Natural killer cell (primary cell): ENCODE measurements at regions not wholly inside any gene's neighbourhood (a gene's known extent, or its start where the extent isn't known, plus 50 kb on each side); places are given as distances from the start of the nearest gene placed in this dataset.
"Not testable (repeated sequence)": the region's sequence is repeated elsewhere in the genome, so short reads cannot be mapped to it uniquely, and the experiment has no call there.

Experiments used
- ATAC-seq, 3 donors: fragments of 150-1000 bp in 2 of 3; fragments of 200-7000 bp in 1 of 3; cut with Tn5 transposase; 1 replicate in 1 of 3; 2 replicates in 2 of 3; pipeline ENCODE4 v1.10.0; 2021; ENCODE audit warnings: mild to moderate bottlenecking in 2 of 3, moderate library complexity in 2 of 3
- DNase-seq, 2 donors: peaks; one replicate each; pipeline versions ENCODE4 v3.0.0 to v3.0.0-alpha.2; 2013 to 2021; ENCODE audit warnings: mixed read lengths in 1 of 2
- H3K27ac ChIP-seq: one replicate; pipeline ENCODE4 v1.5.1; 2013; ENCODE audit warnings: mild to moderate bottlenecking, low read length
- H3K27me3 ChIP-seq: one replicate; pipeline ENCODE4 v1.6.1; 2013; ENCODE audit warnings: low read length; ENCODE audit not compliant: control insufficient read depth, insufficient read depth
- H3K36me3 ChIP-seq: one replicate; pipeline ENCODE4 v1.6.1; 2013; ENCODE audit warnings: low read length; ENCODE audit not compliant: control insufficient read depth, insufficient read depth
- H3K4me1 ChIP-seq: one replicate; pipeline ENCODE4 v1.6.1; 2013; ENCODE audit warnings: low read length; ENCODE audit not compliant: control insufficient read depth, insufficient read depth
- H3K4me3 ChIP-seq: one replicate; pipeline ENCODE4 v1.5.1; 2013; ENCODE audit warnings: low read length
- H3K9me3 ChIP-seq: one replicate; pipeline ENCODE4 v1.6.1; 2013; ENCODE audit warnings: low read length; ENCODE audit not compliant: control insufficient read depth, insufficient read depth
- H3K27ac Mint-ChIP-seq, 2 donors: one replicate each; pipeline ENCODE4 v1.8.0; 2022; ENCODE audit warnings: mild to moderate bottlenecking in 2 of 2, mixed read lengths in 2 of 2, moderate library complexity in 1 of 2
- H3K27me3 Mint-ChIP-seq, 2 donors: one replicate each; pipeline ENCODE4 v1.8.0; 2022; ENCODE audit warnings: low read depth in 2 of 2, mixed read lengths in 2 of 2
- H3K36me3 Mint-ChIP-seq: one replicate; pipeline ENCODE4 v1.8.0; 2022; ENCODE audit warnings: mixed read lengths
- H3K4me1 Mint-ChIP-seq, 2 donors: one replicate each; pipeline ENCODE4 v1.8.0; 2022; ENCODE audit warnings: mixed read lengths in 2 of 2
- H3K4me3 Mint-ChIP-seq: one replicate; pipeline ENCODE4 v1.8.0; 2022; ENCODE audit warnings: mild to moderate bottlenecking, moderate library complexity, mixed read lengths
- H3K9me3 Mint-ChIP-seq, 2 donors: one replicate each; pipeline ENCODE4 v1.8.0; 2022; ENCODE audit warnings: mixed read lengths in 2 of 2
- WGBS: methylation state at CpG from one replicate; pipeline ENCODE4 v1.1.7; 2013; ENCODE audit warnings: missing lambda C conversion rate; ENCODE audit not compliant: insufficient coverage; 5-methylcytosine and 5-hydroxymethylcytosine counted together
- intact Hi-C: fragments of 100-400 bp; cut with micrococcal nuclease; formaldehyde crosslinking; loops from one replicate; pipeline ENCODE4 v1.14.2; 2022

DNA sequence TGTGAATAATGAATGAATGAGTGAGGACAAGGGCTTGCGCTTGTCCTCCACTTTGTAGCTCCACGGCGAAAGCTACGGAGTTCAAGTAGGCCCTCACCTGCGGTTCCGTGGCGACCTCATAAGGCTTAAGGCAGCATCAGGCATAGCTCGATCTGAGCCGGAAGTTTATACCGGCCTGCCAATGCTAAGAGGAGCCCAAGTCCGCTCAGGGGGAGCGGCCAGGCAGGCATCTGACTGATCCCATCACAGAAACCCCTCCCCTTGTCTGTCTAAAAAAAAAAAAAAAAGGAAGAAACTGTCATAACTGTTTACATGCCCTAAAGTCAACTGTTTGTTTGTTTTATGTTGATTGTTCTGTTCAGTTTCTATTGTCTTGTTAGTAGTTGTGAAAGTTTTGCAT lies 124.4 kb upstream of the KRTAP5-11 start:
- H3K36me3 Mint-ChIP-seq, H3K27me3 ChIP-seq, ATAC-seq, H3K4me1 ChIP-seq, H3K9me3 ChIP-seq, H3K4me3 ChIP-seq, H3K27ac Mint-ChIP-seq, intact Hi-C loops, H3K4me1 Mint-ChIP-seq, DNase-seq, H3K9me3 Mint-ChIP-seq, H3K27ac ChIP-seq, H3K4me3 Mint-ChIP-seq, H3K36me3 ChIP-seq: not testable (repeated sequence)
- peaks cover 10 to 25% of the 10 kb centered on the region in 2 donors for H3K27me3 Mint-ChIP-seq
- WGBS, result 94% methylated on average over 12 of the region's 12 CpGs

DNA sequence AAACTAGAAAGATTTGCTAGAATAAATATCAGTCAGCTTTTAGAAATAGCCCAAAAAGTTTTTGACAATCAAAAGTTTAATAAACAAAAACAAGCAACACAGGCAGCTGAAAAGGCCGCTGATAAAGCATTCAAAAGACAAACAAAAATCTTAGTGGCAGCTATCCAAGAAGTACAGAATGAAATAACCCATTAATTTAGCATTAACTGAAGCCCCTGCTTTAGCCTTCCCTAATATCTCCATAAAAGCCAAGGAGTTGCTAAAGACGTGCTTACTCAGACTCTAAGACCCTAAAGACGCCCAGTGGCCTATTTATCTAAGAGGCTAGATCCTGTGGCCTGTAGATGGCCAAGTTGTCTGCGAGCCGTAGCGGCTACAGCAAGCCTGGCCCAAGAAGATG lies 123.5 kb upstream of the DEFB108B start:
- H3K9me3 Mint-ChIP-seq, result not testable (repeated sequence)

DNA sequence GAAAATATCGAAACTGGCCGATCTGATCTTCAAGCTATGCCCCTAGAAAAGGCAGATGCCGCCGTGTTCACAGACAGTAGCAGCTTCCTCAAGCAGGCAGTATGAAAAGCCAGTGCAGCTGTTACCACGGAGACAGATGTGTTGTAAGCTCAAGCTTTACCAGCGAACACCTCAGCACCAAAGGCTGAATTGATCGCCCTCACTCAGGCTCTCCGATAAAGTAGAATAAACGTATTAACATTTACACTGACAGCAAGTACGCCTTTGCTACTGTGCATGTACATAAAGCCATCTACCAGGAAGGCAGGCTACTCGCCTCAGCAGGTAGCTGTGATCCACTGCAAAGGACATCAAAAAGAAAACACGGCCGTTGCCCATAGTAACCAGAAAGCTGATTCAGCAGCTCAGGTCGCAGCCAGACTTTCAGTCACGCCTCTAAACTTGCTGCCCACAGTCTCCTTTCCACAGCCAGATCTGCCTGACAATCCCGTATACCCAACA lies 122.8 kb upstream of the DEFB108B start:
- DNase-seq, result peak in 1 of 2 donors; percentile 66
- intact Hi-C loops, H3K27ac ChIP-seq, ATAC-seq, H3K9me3 ChIP-seq, H3K4me3 ChIP-seq, H3K4me1 ChIP-seq, H3K4me3 Mint-ChIP-seq, H3K36me3 ChIP-seq, H3K27me3 ChIP-seq, H3K9me3 Mint-ChIP-seq, H3K4me1 Mint-ChIP-seq, H3K36me3 Mint-ChIP-seq, H3K27ac Mint-ChIP-seq: not testable (repeated sequence)
- peaks cover 0 to 30% of the 10 kb centered on the region in 2 donors for H3K27me3 Mint-ChIP-seq
- WGBS, result 75% methylated on average over 16 of the region's 16 CpGs

More for the DNA sequence above, 123.5 kb upstream of the DEFB108B start:
- H3K4me3 Mint-ChIP-seq, ATAC-seq, H3K36me3 Mint-ChIP-seq, H3K4me1 Mint-ChIP-seq, H3K27ac ChIP-seq, H3K4me3 ChIP-seq, H3K27ac Mint-ChIP-seq, DNase-seq, H3K4me1 ChIP-seq, H3K36me3 ChIP-seq, H3K9me3 ChIP-seq, H3K27me3 ChIP-seq, intact Hi-C loops: not testable (repeated sequence)
- WGBS, result 94% methylated on average over 6 of the region's 6 CpGs
- H3K27me3 Mint-ChIP-seq, result peaks cover 0 to 30% of the 10 kb centered on the region in 2 donors

DNA sequence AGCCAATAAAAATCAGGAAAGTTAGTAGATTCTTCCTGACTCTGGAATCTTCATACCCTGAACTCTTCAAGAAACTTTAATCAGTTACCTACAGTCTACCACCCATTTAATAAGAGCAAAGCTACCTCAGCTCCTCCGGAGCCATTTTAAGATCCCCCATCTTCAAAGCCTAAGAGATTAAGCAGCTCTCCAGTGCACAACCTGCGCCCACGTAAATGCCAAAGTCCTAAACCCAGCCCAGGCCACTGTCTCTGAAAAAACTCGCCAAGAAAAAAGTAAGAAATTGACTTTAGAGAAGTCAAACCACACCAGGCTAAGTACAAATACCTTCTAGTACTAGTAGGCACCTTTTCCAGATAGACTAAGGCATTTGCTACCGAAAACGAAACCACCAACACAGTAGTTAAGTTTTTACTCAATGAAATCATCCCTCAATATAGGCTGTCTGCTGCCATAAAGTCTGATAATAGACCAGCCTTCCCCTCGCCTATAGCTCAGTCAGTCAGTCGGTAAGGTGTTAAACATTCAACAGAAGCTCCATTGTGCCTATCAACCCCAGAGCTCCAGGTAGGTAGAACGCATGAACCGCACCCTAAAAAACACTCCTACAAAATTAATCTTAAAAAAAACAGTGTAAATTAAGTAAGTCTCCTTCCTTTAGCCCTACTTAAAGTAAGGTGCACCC lies 122.2 kb upstream of the DEFB108B start:
- H3K9me3 Mint-ChIP-seq, H3K27ac Mint-ChIP-seq, ATAC-seq, H3K36me3 Mint-ChIP-seq, H3K4me3 ChIP-seq, H3K27me3 ChIP-seq, intact Hi-C loops, H3K36me3 ChIP-seq, H3K4me1 ChIP-seq, H3K27ac ChIP-seq, H3K4me1 Mint-ChIP-seq, H3K9me3 ChIP-seq, H3K4me3 Mint-ChIP-seq: not testable (repeated sequence)
- peaks cover 0 to 30% of the 10 kb centered on the region in 2 donors for H3K27me3 Mint-ChIP-seq
- DNase-seq, result peak in 1 of 2 donors; percentile 13
- 81% methylated on average over 10 of the region's 10 CpGs for WGBS

DNA sequence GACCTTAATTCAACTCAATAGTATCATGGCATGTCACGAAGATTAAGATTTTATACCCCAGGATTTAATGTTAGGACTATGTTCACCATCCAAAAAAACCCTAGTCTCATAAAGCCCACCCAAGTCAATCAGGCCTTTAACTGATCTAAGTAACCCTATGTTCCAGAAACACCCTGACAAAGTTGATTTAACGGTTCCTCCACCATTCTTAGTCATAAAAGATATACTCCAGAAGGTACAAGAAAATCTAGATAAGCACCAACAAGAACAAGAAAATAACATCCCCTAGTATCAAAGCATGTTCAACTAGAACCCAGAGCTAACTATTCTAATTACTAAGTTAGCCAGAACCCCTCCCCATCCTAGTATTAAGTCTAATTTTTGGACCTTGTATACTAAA lies 120.7 kb upstream of the DEFB108B start:
- ATAC-seq, H3K4me3 ChIP-seq, H3K36me3 Mint-ChIP-seq, H3K4me1 Mint-ChIP-seq, H3K36me3 ChIP-seq, H3K4me1 ChIP-seq, DNase-seq, H3K27me3 ChIP-seq, H3K9me3 Mint-ChIP-seq, H3K27ac ChIP-seq, H3K27ac Mint-ChIP-seq, H3K9me3 ChIP-seq, H3K4me3 Mint-ChIP-seq, intact Hi-C loops: not testable (repeated sequence)
- H3K27me3 Mint-ChIP-seq, result peaks cover 0 to 24% of the 10 kb centered on the region in 2 donors
- 89% methylated on average over 2 of the region's 2 CpGs for WGBS

DNA sequence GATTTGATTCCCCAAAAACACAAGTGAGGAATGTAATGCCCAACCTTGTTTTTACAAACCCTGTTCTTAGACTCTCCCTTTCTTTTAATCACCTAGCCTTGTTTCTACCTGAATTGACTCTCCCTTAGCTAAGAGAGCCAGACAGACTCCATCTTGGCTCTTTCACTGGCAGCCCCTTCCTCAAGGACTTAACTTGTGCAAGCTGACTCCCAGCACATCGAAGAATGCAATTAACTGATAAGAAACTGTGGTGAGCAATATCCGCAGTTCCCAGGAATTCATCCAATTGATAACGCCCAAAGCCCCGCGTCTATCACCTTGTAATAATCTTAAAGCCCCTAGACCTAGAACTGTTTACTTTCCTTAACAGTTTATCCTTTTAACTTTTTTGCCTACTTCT lies 120.2 kb upstream of the DEFB108B start:
- H3K27ac ChIP-seq, H3K36me3 Mint-ChIP-seq, H3K9me3 ChIP-seq, DNase-seq, H3K9me3 Mint-ChIP-seq, H3K4me1 ChIP-seq, H3K27ac Mint-ChIP-seq, H3K4me1 Mint-ChIP-seq, H3K36me3 ChIP-seq, H3K27me3 ChIP-seq, H3K4me3 ChIP-seq, ATAC-seq, H3K4me3 Mint-ChIP-seq, intact Hi-C loops: not testable (repeated sequence)
- peaks cover 0 to 22% of the 10 kb centered on the region in 2 donors for H3K27me3 Mint-ChIP-seq
- 92% methylated on average over 2 of the region's 5 CpGs for WGBS

DNA sequence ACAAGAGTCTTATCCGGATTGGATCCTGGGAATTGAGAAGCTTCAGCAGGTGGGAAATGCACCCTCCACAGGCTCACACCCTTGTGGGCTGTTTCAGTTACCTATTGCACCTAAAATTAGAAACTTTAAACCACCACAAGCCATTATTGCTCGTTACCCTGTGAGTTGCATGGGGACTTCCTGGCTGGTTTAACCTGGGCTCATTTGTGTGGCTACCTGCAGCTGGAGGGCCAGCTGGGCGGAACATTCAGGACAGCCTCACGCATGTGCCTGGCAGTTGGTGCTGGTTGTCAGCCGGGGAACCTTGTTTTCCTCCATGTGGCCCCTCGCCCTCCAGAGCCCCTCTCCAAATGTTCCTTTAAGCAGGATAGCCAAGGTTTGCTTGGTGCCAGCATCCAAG lies 118.5 kb upstream of the DEFB108B start:
- H3K4me1 ChIP-seq, H3K9me3 Mint-ChIP-seq, intact Hi-C loops, H3K4me3 Mint-ChIP-seq, H3K4me3 ChIP-seq, H3K27me3 ChIP-seq, H3K36me3 ChIP-seq, H3K9me3 ChIP-seq, H3K4me1 Mint-ChIP-seq, DNase-seq, H3K36me3 Mint-ChIP-seq, H3K27ac ChIP-seq, H3K27ac Mint-ChIP-seq, ATAC-seq: not testable (repeated sequence)
- 66% methylated on average over 5 of the region's 6 CpGs for WGBS
- H3K27me3 Mint-ChIP-seq, result peaks cover 0 to 12% of the 10 kb centered on the region in 2 donors

DNA sequence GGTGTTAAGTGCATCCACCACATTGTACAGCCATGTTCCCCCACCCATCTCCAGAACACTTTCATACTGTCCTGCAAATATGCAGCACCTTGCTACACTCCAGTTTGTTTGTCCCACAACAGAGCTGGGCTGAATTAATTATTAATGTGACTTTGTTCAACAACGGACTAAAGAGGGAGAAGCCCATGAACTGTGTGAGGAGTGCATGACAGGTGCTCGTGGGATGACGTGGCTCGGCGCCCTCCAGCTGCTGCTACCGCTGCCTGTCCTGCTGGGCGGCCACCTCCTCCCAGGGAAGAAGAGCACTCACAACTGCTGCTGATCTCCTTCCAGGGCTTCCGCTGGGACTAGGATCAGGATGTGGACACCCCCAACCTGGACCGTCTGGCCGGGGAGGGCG lies 111.2 kb upstream of the DEFB108B start:
- H3K4me1 Mint-ChIP-seq, ATAC-seq, H3K27me3 ChIP-seq, H3K36me3 ChIP-seq, H3K36me3 Mint-ChIP-seq, intact Hi-C loops, H3K9me3 ChIP-seq, H3K4me3 Mint-ChIP-seq, H3K27ac ChIP-seq, H3K4me1 ChIP-seq, H3K27ac Mint-ChIP-seq, H3K4me3 ChIP-seq, DNase-seq, H3K9me3 Mint-ChIP-seq: not testable (repeated sequence)
- peaks cover 9 to 17% of the 10 kb centered on the region in 2 donors for H3K27me3 Mint-ChIP-seq
- WGBS, result 92% methylated on average over 6 of the region's 11 CpGs
